GM23248 (cell line): ENCODE measurements at regions not wholly inside any gene's neighbourhood (a gene's known extent, or its start where the extent isn't known, plus 50 kb on each side); places are given as distances from the start of the nearest gene placed in this dataset.

Source experiments
- DNase-seq: peaks from one replicate; pipeline ENCODE4 v3.0.0-alpha.2; 2015
- H2AFZ ChIP-seq: fragments of 200-600 bp; sonication (generic); 2 replicates; pipeline ENCODE4 v1.6.1; 2016; ENCODE audit warnings: antibody characterized with exemption
- H3F3A ChIP-seq: fragments of 200-600 bp; sonication (generic); 2 replicates; pipeline ENCODE4 v1.6.1; 2016; ENCODE audit warnings: mild to moderate bottlenecking, antibody characterized with exemption, mixed run types; ENCODE audit not compliant: insufficient read depth
- H3K27ac ChIP-seq: fragments of 200-600 bp; sonication (generic); 2 replicates; pipeline ENCODE4 v1.5.1; 2016; ENCODE audit warnings: mild to moderate bottlenecking
- H3K27me3 ChIP-seq: fragments of 200-600 bp; sonication (generic); replicated peaks from 2 replicates; pipeline ENCODE4 v1.6.1; 2016; ENCODE audit warnings: mild to moderate bottlenecking; ENCODE audit not compliant: insufficient read depth
- H3K36me3 ChIP-seq: fragments of 200-600 bp; sonication (generic); 2 replicates; pipeline ENCODE4 v1.6.1; 2016; ENCODE audit warnings: low read depth, mild to moderate bottlenecking
- H3K4me1 ChIP-seq: fragments of 200-600 bp; sonication (generic); 2 replicates; pipeline ENCODE4 v1.6.1; 2016; ENCODE audit warnings: mild to moderate bottlenecking; ENCODE audit not compliant: insufficient read depth
- H3K4me2 ChIP-seq: fragments of 200-600 bp; sonication (generic); one replicate; pipeline ENCODE4 v1.6.1; 2016; ENCODE audit warnings: mild to moderate bottlenecking; ENCODE audit not compliant: unreplicated experiment
- H3K4me3 ChIP-seq: fragments of 200-600 bp; sonication (generic); 2 replicates; pipeline ENCODE4 v1.5.1; 2016; ENCODE audit warnings: mild to moderate bottlenecking
- H3K79me2 ChIP-seq: fragments of 200-600 bp; sonication (generic); 2 replicates; pipeline ENCODE4 v1.6.1; 2016; ENCODE audit warnings: mild to moderate bottlenecking; ENCODE audit not compliant: insufficient read depth
- H3K9ac ChIP-seq: fragments of 200-600 bp; sonication (generic); 2 replicates; pipeline ENCODE4 v1.6.1; 2016; ENCODE audit warnings: mild to moderate bottlenecking
- H3K9me2 ChIP-seq: fragments of 200-600 bp; sonication (generic); 2 replicates; pipeline ENCODE4 v1.6.1; 2016; ENCODE audit warnings: mixed run types, mild to moderate bottlenecking, moderate library complexity; ENCODE audit not compliant: insufficient read depth
- H3K9me3 ChIP-seq: fragments of 200-600 bp; sonication (generic); one replicate; pipeline ENCODE4 v1.6.1; 2017; ENCODE audit warnings: low read depth
- H4K20me1 ChIP-seq: fragments of 200-600 bp; sonication (generic); 2 replicates; pipeline ENCODE4 v1.6.0; 2016; ENCODE audit not compliant: insufficient read depth
- EZH2 ChIP-seq: fragments of 200-600 bp; sonication (generic); IDR thresholded peaks from 2 replicates; pipeline ENCODE4 v1.6.1; 2018; ENCODE audit warnings: antibody characterized with exemption, mild to moderate bottlenecking; ENCODE audit not compliant: insufficient read depth, poor library complexity, severe bottlenecking
- EZH2phosphoT487 ChIP-seq: fragments of 200-600 bp; sonication (generic); IDR thresholded peaks from 2 replicates; pipeline ENCODE4 v1.6.1; 2018; ENCODE audit warnings: antibody characterized with exemption, moderate library complexity, mild to moderate bottlenecking, low read depth; ENCODE audit not compliant: insufficient read depth
- WGBS, 2 experiments: methylation state at CpG; one replicate each; pipeline ENCODE4 v1.1.6; 2015 to 2017; ENCODE audit warnings: low lambda C conversion rate in 2 of 2, low coverage in 1 of 2; ENCODE audit errors: missing lambda C conversion rate in 2 of 2; 5-methylcytosine and 5-hydroxymethylcytosine counted together
- in situ Hi-C: fragments of 300-500 bp; cut with MboI; formaldehyde crosslinking; loops from 2 replicates; pipeline ENCODE4 v1.15.0; 2020

GRCh38 chr2:224158061-224158460 lies 119.0 kb upstream of the SERPINE2 start:
- in situ Hi-C loops, result no loop called here
- Histone ChIP-seq H3K4me2 (no peak overlapping the region), H3K79me2 (no peaks in the 10 kb centered on the region), H4K20me1 (no peaks in the 10 kb centered on the region), H3K36me3 (no peaks in the 10 kb centered on the region), H3K9me2 (no peaks in the 10 kb centered on the region), H3K9ac (no peak overlapping the region), H3F3A (peaks cover 25% of the 10 kb centered on the region), H3K9me3 (no peaks in the 10 kb centered on the region), H3K4me1 (peaks cover 30% of the 10 kb centered on the region), H2AFZ (no peak overlapping the region), H3K27me3 (no peaks in the 10 kb centered on the region), H3K27ac (no peak overlapping the region), H3K4me3 (no peak overlapping the region)
- 89 to 94% methylated on average over 4 of the region's 4 CpGs for WGBS, 2 experiments
- no peak for DNase-seq
- TF ChIP-seq EZH2phosphoT487 (no peak), EZH2 (no peak)

GRCh38 chr2:224157655-224158054 lies 118.6 kb upstream of the SERPINE2 start:
- Histone ChIP-seq H4K20me1 (no peaks in the 10 kb centered on the region), H3K9ac (no peak overlapping the region), H3K9me3 (no peaks in the 10 kb centered on the region), H3K4me3 (no peak overlapping the region), H3F3A (peaks cover 21% of the 10 kb centered on the region), H3K9me2 (no peaks in the 10 kb centered on the region), H3K27me3 (no peaks in the 10 kb centered on the region), H3K4me2 (no peak overlapping the region), H3K4me1 (peaks cover 26% of the 10 kb centered on the region), H3K27ac (no peak overlapping the region), H3K79me2 (no peaks in the 10 kb centered on the region), H2AFZ (no peak overlapping the region), H3K36me3 (no peaks in the 10 kb centered on the region)
- TF ChIP-seq EZH2phosphoT487 (no peak), EZH2 (no peak)
- in situ Hi-C loops, result no loop called here
- no peak for DNase-seq
- WGBS, 2 experiments, result 58 to 73% methylated on average over 1 of the region's 1 CpG

- H3K36me3 ChIP-seq, result no peaks in the 10 kb centered on the region
- H3K9me2 ChIP-seq, result no peaks in the 10 kb centered on the region
- DNase-seq, result no peak
- H3K79me2 ChIP-seq, result no peaks in the 10 kb centered on the region
- H3K27ac ChIP-seq, result no peak overlapping the region
- no peak overlapping the region for H2AFZ ChIP-seq
- peaks cover 9% of the 10 kb centered on the region for H3F3A ChIP-seq
- peaks cover 14% of the 10 kb centered on the region for H3K4me1 ChIP-seq
- H3K4me3 ChIP-seq, result no peak overlapping the region
- no peaks in the 10 kb centered on the region for H3K27me3 ChIP-seq
- no peaks in the 10 kb centered on the region for H4K20me1 ChIP-seq
- WGBS, 2 experiments, result 68 to 78% methylated on average over 4 of the region's 4 CpGs
- no peak overlapping the region for H3K9ac ChIP-seq
- no peak overlapping the region for H3K4me2 ChIP-seq
- in situ Hi-C loops, result no loop called here
- no peaks in the 10 kb centered on the region for H3K9me3 ChIP-seq
- TF ChIP-seq EZH2phosphoT487, result no peak
- no peak for TF ChIP-seq EZH2
Measured at GRCh38 chr2:224156436-224156835, 117.3 kb upstream of the SERPINE2 start.

GRCh38 chr2:224155896-224156295 lies 116.8 kb upstream of the SERPINE2 start:
- TF ChIP-seq EZH2phosphoT487 (no peak), EZH2 (no peak)
- H3K4me1 ChIP-seq, result peaks cover 8% of the 10 kb centered on the region
- WGBS, 2 experiments, result 76 to 84% methylated on average over 3 of the region's 3 CpGs
- H3F3A ChIP-seq, result peaks cover 5% of the 10 kb centered on the region; the same call in 1 of the 2 replicates
- DNase-seq, result peak; percentile 32
- H3K36me3 ChIP-seq, result no peaks in the 10 kb centered on the region
- no peak overlapping the region for H3K27ac ChIP-seq
- H3K27me3 ChIP-seq, result no peaks in the 10 kb centered on the region
- H4K20me1 ChIP-seq, result no peaks in the 10 kb centered on the region
- H3K9me3 ChIP-seq, result no peaks in the 10 kb centered on the region
- in situ Hi-C loops, result no loop called here
- H2AFZ ChIP-seq, result no peak overlapping the region
- H3K79me2 ChIP-seq, result no peaks in the 10 kb centered on the region
- H3K4me2 ChIP-seq, result no peak overlapping the region
- H3K4me3 ChIP-seq, result no peak overlapping the region
- H3K9me2 ChIP-seq, result no peaks in the 10 kb centered on the region
- H3K9ac ChIP-seq, result no peak overlapping the region

- H3K4me1 ChIP-seq, result peaks cover 3% of the 10 kb centered on the region; the same call in 1 of the 2 replicates
- 98% methylated on average over 3 of the region's 3 CpGs for WGBS, 2 experiments
- H3K9me3 ChIP-seq, result no peaks in the 10 kb centered on the region
- no peak overlapping the region for H3K9ac ChIP-seq
- H3K79me2 ChIP-seq, result no peaks in the 10 kb centered on the region
- no peak overlapping the region for H2AFZ ChIP-seq
- H4K20me1 ChIP-seq, result no peaks in the 10 kb centered on the region
- peaks cover 1% of the 10 kb centered on the region; the same call in 1 of the 2 replicates for H3F3A ChIP-seq
- H3K4me2 ChIP-seq, result no peak overlapping the region
- H3K27ac ChIP-seq, result no peak overlapping the region
- H3K27me3 ChIP-seq, result no peaks in the 10 kb centered on the region
- DNase-seq, result no peak
- H3K36me3 ChIP-seq, result no peaks in the 10 kb centered on the region
- TF ChIP-seq EZH2 (no peak), EZH2phosphoT487 (no peak)
- in situ Hi-C loops, result no loop called here
- H3K4me3 ChIP-seq, result no peak overlapping the region
- no peaks in the 10 kb centered on the region for H3K9me2 ChIP-seq
Measured at GRCh38 chr2:224155371-224155770, 116.3 kb upstream of the SERPINE2 start.
